GM23338 (cell line): ENCODE measurements at regions not wholly inside any gene's neighbourhood (a gene's known extent, or its start where the extent isn't known, plus 50 kb on each side); places are given as distances from the start of the nearest gene placed in this dataset.

Experiments
- CREB1 ChIP-seq: fragments of 250-450 bp; sonication (Bioruptor Pico); IDR thresholded peaks from 2 replicates; pipeline ENCODE4 v1.5.0; 2020; ENCODE audit warnings: low read depth, mild to moderate bottlenecking, moderate library complexity
- CTCF ChIP-seq, 2 experiments: fragments of 200-600 bp in 1 of 2; sonication (generic) in 1 of 2; conservative IDR thresholded peaks; 2 replicates each; pipeline versions ENCODE4 v1.5.1 to v1.6.1; 2016 to 2017; ENCODE audit warnings: antibody characterized with exemption in 2 of 2, low read depth in 2 of 2, mild to moderate bottlenecking in 2 of 2, moderate library complexity in 1 of 2
- ETS1 ChIP-seq: IDR thresholded peaks from 2 replicates; pipeline ENCODE4 v1.6.1; 2016; ENCODE audit warnings: antibody characterized with exemption
- EZH2 ChIP-seq: fragments of 200-600 bp; sonication (generic); IDR thresholded peaks from one replicate; pipeline ENCODE4 v1.8.0; 2017; ENCODE audit warnings: antibody characterized with exemption, mild to moderate bottlenecking, low read depth; ENCODE audit not compliant: unreplicated experiment
- EZH2phosphoT487 ChIP-seq: fragments of 200-600 bp; sonication (generic); IDR thresholded peaks from one replicate; pipeline ENCODE4 v1.8.1; 2018; ENCODE audit warnings: antibody characterized with exemption; ENCODE audit not compliant: unreplicated experiment
- JUNB ChIP-seq: IDR thresholded peaks from one replicate; pipeline ENCODE4 v1.6.1; 2016; ENCODE audit warnings: antibody characterized with exemption; ENCODE audit not compliant: unreplicated experiment
- NANOG ChIP-seq: IDR thresholded peaks from 2 replicates; pipeline ENCODE4 v1.6.1; 2016; ENCODE audit warnings: antibody characterized with exemption, borderline replicate concordance
- POLR2AphosphoS5 ChIP-seq: IDR thresholded peaks from 2 replicates; pipeline ENCODE4 v1.6.1; 2016; ENCODE audit warnings: antibody characterized with exemption, low read depth
- REST ChIP-seq: IDR thresholded peaks from one replicate; pipeline ENCODE4 v1.6.1; 2018; ENCODE audit warnings: antibody characterized with exemption; ENCODE audit not compliant: unreplicated experiment
- ZNF331 ChIP-seq: fragments of 250-450 bp; sonication (Bioruptor Pico); IDR thresholded peaks from 2 replicates; pipeline ENCODE4 v1.5.0; 2020; ENCODE audit warnings: low read depth, mild to moderate bottlenecking, moderate library complexity
- ZNF462 ChIP-seq: fragments of 250-450 bp; sonication (Bioruptor Pico); IDR thresholded peaks from 2 replicates; pipeline ENCODE4 v1.5.0; 2020; ENCODE audit warnings: mild to moderate bottlenecking, moderate library complexity

- no peak for TF ChIP-seq CTCF (conservative IDR thresholded peaks at IDR 0.05; ENCODE audit: low read depth in 2 of 2)
- TF ChIP-seq ZNF462, result no peak
- TF ChIP-seq EZH2phosphoT487, result no peak
- TF ChIP-seq EZH2, result no peak
- TF ChIP-seq CREB1 (CRISPR knock-in tag), result no peak
- no peak for TF ChIP-seq POLR2AphosphoS5
- no peak for TF ChIP-seq REST
- no peak for TF ChIP-seq JUNB
- no peak for TF ChIP-seq ETS1
- TF ChIP-seq ZNF331 (CRISPR knock-in tag), result no peak
- TF ChIP-seq NANOG, result no peak
These were observed 324.7 kb upstream of the CLNK start for GRCh38 chr4:11009281-11009680.
